ENCODE measurements at regions not wholly inside any gene's neighbourhood (a gene's known extent, or its start where the extent isn't known, plus 50 kb on each side); places are given as distances from the start of the nearest gene placed in this dataset.
"Not testable (repeated sequence)": the region's sequence is repeated elsewhere in the genome, so short reads cannot be mapped to it uniquely, and the experiment has no call there.

- FAIRE-seq (no peak), DNase-seq (ENCODE audit: insufficient read length) (no peak)
- no peak for TF ChIP-seq POLR2AphosphoS5 (IDR thresholded peaks at IDR 0.05; ENCODE audit: low read depth, low read length)
- TF ChIP-seq TAF1 (IDR thresholded peaks at IDR 0.05; ENCODE audit: borderline replicate concordance, low read depth, low read length) = no peak
- TF ChIP-seq POLR2A (IDR thresholded peaks at IDR 0.05; ENCODE audit: low read depth, low read length) = no peak
Measured at GRCh38 chr2:37798315-37799005, 126.6 kb upstream of the RMDN2 start.

GRCh38 chr2:37800176-37800858 lies 124.8 kb upstream of the RMDN2 start:
- DNase-seq (ENCODE audit: insufficient read length) (no peak), FAIRE-seq (no peak)
- TF ChIP-seq TAF1 (IDR thresholded peaks at IDR 0.05; ENCODE audit: borderline replicate concordance, low read depth, low read length) (no peak), POLR2AphosphoS5 (IDR thresholded peaks at IDR 0.05; ENCODE audit: low read depth, low read length) (no peak)

- TF ChIP-seq POLR2A (IDR thresholded peaks at IDR 0.05; ENCODE audit: low read depth, low read length) (no peak), POLR2AphosphoS5 (IDR thresholded peaks at IDR 0.05; ENCODE audit: low read depth, low read length) (no peak), TAF1 (IDR thresholded peaks at IDR 0.05; ENCODE audit: borderline replicate concordance, low read depth, low read length) (no peak)
- no peak for FAIRE-seq
- no peak for DNase-seq (ENCODE audit: insufficient read length)
Measured at GRCh38 chr2:37802211-37802752, 122.8 kb upstream of the RMDN2 start.

DNA sequence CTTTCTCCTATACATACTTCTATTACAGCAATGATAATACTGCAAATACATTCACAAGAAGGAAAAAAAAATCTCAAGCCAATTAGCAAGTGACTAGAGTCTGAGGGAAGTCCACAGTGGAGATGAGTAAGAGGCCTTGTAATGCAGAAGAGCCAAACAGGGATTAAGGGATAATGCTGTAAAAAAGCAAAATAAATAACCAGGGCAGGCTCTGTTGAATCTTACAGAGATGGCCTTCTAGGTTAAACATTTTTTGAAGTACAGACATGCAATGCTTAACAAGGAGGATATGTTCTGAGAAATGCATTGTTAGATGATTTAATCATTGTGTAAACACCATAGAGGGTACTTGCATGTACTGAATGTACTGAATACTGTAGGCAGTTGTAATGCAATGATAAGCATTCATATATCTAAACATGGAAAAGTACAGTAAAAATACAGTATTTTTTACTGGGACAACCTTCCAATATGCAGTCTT lies 122.1 kb upstream of the RMDN2 start:
- DNase-seq (ENCODE audit: insufficient read length) (no peak), FAIRE-seq (no peak)
- no peak for TF ChIP-seq POLR2A (IDR thresholded peaks at IDR 0.05; ENCODE audit: low read depth, low read length)
- no peak for TF ChIP-seq TAF1 (IDR thresholded peaks at IDR 0.05; ENCODE audit: borderline replicate concordance, low read depth, low read length)
- no peak for TF ChIP-seq POLR2AphosphoS5 (IDR thresholded peaks at IDR 0.05; ENCODE audit: low read depth, low read length)

- not testable (repeated sequence) for FAIRE-seq; DNase-seq (ENCODE audit: insufficient read length)
Measured at GRCh38 chr2:37806004-37806403, 119.1 kb upstream of the RMDN2 start.

GRCh38 chr2:37809525-37809924 lies 115.6 kb upstream of the RMDN2 start:
- no peak for TF ChIP-seq POLR2A (IDR thresholded peaks at IDR 0.05; ENCODE audit: low read depth, low read length)
- TF ChIP-seq TAF1 (IDR thresholded peaks at IDR 0.05; ENCODE audit: borderline replicate concordance, low read depth, low read length) = no peak
- no peak for TF ChIP-seq POLR2AphosphoS5 (IDR thresholded peaks at IDR 0.05; ENCODE audit: low read depth, low read length)
- FAIRE-seq = no peak
- DNase-seq (ENCODE audit: insufficient read length) = no peak

GRCh38 chr2:37809931-37810570 lies 115.0 kb upstream of the RMDN2 start:
- no peak for FAIRE-seq
- TF ChIP-seq POLR2AphosphoS5 (IDR thresholded peaks at IDR 0.05; ENCODE audit: low read depth, low read length) (no peak), POLR2A (IDR thresholded peaks at IDR 0.05; ENCODE audit: low read depth, low read length) (no peak), TAF1 (IDR thresholded peaks at IDR 0.05; ENCODE audit: borderline replicate concordance, low read depth, low read length) (no peak)
- DNase-seq (ENCODE audit: insufficient read length) = no peak

GRCh38 chr2:37812414-37812813 lies 112.7 kb upstream of the RMDN2 start:
- DNase-seq (ENCODE audit: insufficient read length) = no peak
- no peak for TF ChIP-seq POLR2AphosphoS5 (IDR thresholded peaks at IDR 0.05; ENCODE audit: low read depth, low read length)
- TF ChIP-seq TAF1 (IDR thresholded peaks at IDR 0.05; ENCODE audit: borderline replicate concordance, low read depth, low read length) = no peak
- TF ChIP-seq POLR2A (IDR thresholded peaks at IDR 0.05; ENCODE audit: low read depth, low read length) = no peak
- no peak for FAIRE-seq

GRCh38 chr2:37812941-37813730 lies 112.0 kb upstream of the RMDN2 start:
- TF ChIP-seq POLR2A (IDR thresholded peaks at IDR 0.05; ENCODE audit: low read depth, low read length) = no peak
- TF ChIP-seq POLR2AphosphoS5 (IDR thresholded peaks at IDR 0.05; ENCODE audit: low read depth, low read length) = no peak
- no peak for TF ChIP-seq TAF1 (IDR thresholded peaks at IDR 0.05; ENCODE audit: borderline replicate concordance, low read depth, low read length)
- no peak for FAIRE-seq

DNA sequence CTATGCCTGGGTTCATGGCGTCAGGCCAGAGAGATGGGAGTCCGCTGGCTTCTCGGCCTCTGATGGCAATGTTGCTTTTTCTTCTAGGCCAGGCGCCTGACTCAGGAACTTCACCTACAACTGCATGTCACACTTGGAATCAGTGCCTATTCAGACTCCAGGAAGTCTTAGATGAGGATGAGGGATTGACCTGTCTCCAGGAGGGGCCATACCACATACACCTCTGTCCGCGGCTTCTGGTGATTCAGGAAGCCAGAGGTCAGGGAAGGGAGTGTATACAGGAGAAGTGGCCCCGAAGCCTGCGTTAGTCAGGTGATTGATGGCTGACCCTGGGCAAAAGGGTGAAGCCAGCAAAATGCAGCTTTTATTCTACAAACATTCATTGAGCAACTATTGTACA lies 109.1 kb upstream of the RMDN2 start:
- DNase-seq (ENCODE audit: insufficient read length) (no peak), FAIRE-seq (no peak)
- TF ChIP-seq POLR2AphosphoS5 (IDR thresholded peaks at IDR 0.05; ENCODE audit: low read depth, low read length) = no peak
- no peak for TF ChIP-seq TAF1 (IDR thresholded peaks at IDR 0.05; ENCODE audit: borderline replicate concordance, low read depth, low read length)
- no peak for TF ChIP-seq POLR2A (IDR thresholded peaks at IDR 0.05; ENCODE audit: low read depth, low read length)

More at GRCh38 chr2:37812941-37813730, 112.0 kb upstream of the RMDN2 start:
- no peak for DNase-seq (ENCODE audit: insufficient read length)

DNA sequence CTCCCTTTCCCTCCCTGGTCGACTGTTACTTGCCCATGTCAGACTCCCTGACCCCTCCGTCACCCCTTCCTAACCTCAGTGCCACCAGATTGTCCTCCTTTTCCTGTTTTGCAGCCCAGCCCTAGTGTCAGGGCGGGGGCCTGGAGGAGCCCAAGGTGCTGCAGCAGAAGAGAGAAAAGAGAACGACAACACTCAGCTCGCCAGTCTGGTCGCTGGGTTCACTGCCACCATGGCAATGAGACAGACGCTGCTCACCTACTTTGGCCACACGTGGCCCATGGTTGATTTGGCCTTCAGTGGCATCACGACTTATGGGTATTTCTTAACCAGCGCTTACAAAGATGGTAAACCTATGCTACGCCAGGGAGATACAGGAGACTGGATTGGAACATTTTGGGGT lies 108.4 kb upstream of the RMDN2 start:
- TF ChIP-seq POLR2AphosphoS5 (IDR thresholded peaks at IDR 0.05; ENCODE audit: low read depth, low read length) (no peak), POLR2A (IDR thresholded peaks at IDR 0.05; ENCODE audit: low read depth, low read length) (no peak), TAF1 (IDR thresholded peaks at IDR 0.05; ENCODE audit: borderline replicate concordance, low read depth, low read length) (no peak)
- FAIRE-seq (no peak), DNase-seq (ENCODE audit: insufficient read length) (no peak)

All from GM12892 (cell line).